PC-3 (cell line): ENCODE measurements at regions not wholly inside any gene's neighbourhood (a gene's known extent, or its start where the extent isn't known, plus 50 kb on each side); places are given as distances from the start of the nearest gene placed in this dataset.
A peak's percentile ranks its signal among the peaks of the same experiment; 100 is the strongest.

Experiments
- ATAC-seq: fragments of 200-7000 bp; cut with Tn5 transposase; 2 replicates; pipeline ENCODE4 v1.9.1; 2020; ENCODE audit warnings: mild to moderate bottlenecking, moderate library complexity
- BruUV-seq: library from RNA; stranded (reverse); fragments of 400-500 nt; replicated peaks from 2 replicates; lab custom pipeline; 2021; lab: Mats Ljungman, UMichigan
- CTCF ChIA-PET: fragments of 300-600 bp; sonication (Branson Sonifier 250); formaldehyde crosslinking; loops from one replicate; lab custom pipeline; 2022; ENCODE audit warnings: antibody characterized with exemption; lab: Charles Lee
- POLR2A ChIA-PET: fragments of 300-600 bp; sonication (Branson Sonifier 250); formaldehyde crosslinking; loops from one replicate; lab custom pipeline; 2022; ENCODE audit warnings: antibody characterized with exemption; ENCODE audit not compliant: unreplicated experiment; lab: Charles Lee
- DNase-seq: peaks from one replicate; pipeline ENCODE4 v3.0.0-alpha.2; 2015
- H2AFZ ChIP-seq: fragments of 300-600 bp; sonication (generic); 2 replicates; pipeline ENCODE4 v1.6.0; 2016; ENCODE audit warnings: antibody characterized with exemption, low read length
- H3F3A ChIP-seq: fragments of 300-600 bp; sonication (generic); one replicate; pipeline ENCODE4 v1.6.0; 2017; ENCODE audit warnings: antibody characterized with exemption, low read length, control low read depth, mild to moderate bottlenecking; ENCODE audit not compliant: unreplicated experiment
- H3K27ac ChIP-seq: fragments of 300-600 bp; sonication (generic); 2 replicates; pipeline ENCODE4 v1.5.1; 2016; ENCODE audit warnings: mild to moderate bottlenecking, low read length
- H3K27me3 ChIP-seq: fragments of 300-600 bp; sonication (generic); 2 replicates; pipeline ENCODE4 v1.6.1; 2016; ENCODE audit warnings: low read length, mixed read lengths
- H3K36me3 ChIP-seq: fragments of 300-600 bp; sonication (generic); 2 replicates; pipeline ENCODE4 v1.6.1; 2016; ENCODE audit warnings: low read depth, mixed run types, low read length, mixed read lengths
- H3K4me1 ChIP-seq: fragments of 300-600 bp; sonication (generic); 2 replicates; pipeline ENCODE4 v1.5.1; 2016; ENCODE audit warnings: low read length; ENCODE audit not compliant: insufficient read depth
- H3K4me2 ChIP-seq: fragments of 300-600 bp; sonication (generic); 2 replicates; pipeline ENCODE4 v1.6.0; 2016; ENCODE audit warnings: low read length
- H3K4me3 ChIP-seq: fragments of 300-600 bp; sonication (generic); 2 replicates; pipeline ENCODE4 v1.5.1; 2016; ENCODE audit warnings: mild to moderate bottlenecking, low read length, mixed read lengths
- H3K79me2 ChIP-seq: fragments of 300-600 bp; sonication (generic); 2 replicates; pipeline ENCODE4 v1.6.1; 2017; ENCODE audit warnings: low read length, mixed read lengths
- H3K9ac ChIP-seq: fragments of 300-600 bp; sonication (generic); 2 replicates; pipeline ENCODE4 v1.6.0; 2016; ENCODE audit warnings: mild to moderate bottlenecking, low read length
- H3K9me2 ChIP-seq: fragments of 300-600 bp; sonication (generic); replicated peaks from 2 replicates; pipeline ENCODE4 v1.6.1; 2016; ENCODE audit warnings: mixed run types, low read length, mixed read lengths
- H3K9me3 ChIP-seq: fragments of 300-600 bp; sonication (generic); 2 replicates; pipeline ENCODE4 v1.6.1; 2016; ENCODE audit warnings: low read length, mixed read lengths
- H4K20me1 ChIP-seq: fragments of 300-600 bp; sonication (generic); 2 replicates; pipeline ENCODE4 v1.6.1; 2016; ENCODE audit warnings: low read length, mixed read lengths
- CTCF ChIP-seq: fragments of 300-600 bp; sonication (generic); conservative IDR thresholded peaks from 2 replicates; pipeline ENCODE4 v1.5.1; 2017; ENCODE audit warnings: antibody characterized with exemption, low read depth, mild to moderate bottlenecking, low read length
- EZH2 ChIP-seq: fragments of 300-600 bp; sonication (generic); IDR thresholded peaks from one replicate; pipeline ENCODE4 v1.6.1; 2017; ENCODE audit warnings: antibody characterized with exemption, mild to moderate bottlenecking, low read length; ENCODE audit not compliant: unreplicated experiment
- EZH2phosphoT487 ChIP-seq: fragments of 300-600 bp; sonication (generic); IDR thresholded peaks from 2 replicates; pipeline ENCODE4 v1.6.1; 2018; ENCODE audit warnings: mild to moderate bottlenecking, antibody characterized with exemption, low read length, borderline replicate concordance
- intact Hi-C: fragments of 100-400 bp; cut with micrococcal nuclease; formaldehyde crosslinking; loops from 2 replicates; pipeline ENCODE4 v1.9.0; 2023

GRCh38 chr3:170734043-170734734 is 135.8 kb downstream of the RPL22L1 start:
- TF ChIP-seq EZH2 (no peak), CTCF (0 out of 2 replicates have a peak, but pooled peaks have one; percentile 15)
- ATAC-seq (no peak), DNase-seq (no peak)
- Histone ChIP-seq H3F3A (no peaks in the 10 kb centered on the region), H3K27ac (no peak overlapping the region), H3K4me3 (no peak overlapping the region), H3K27me3 (no peaks in the 10 kb centered on the region), H3K4me1 (peaks cover 13% of the 10 kb centered on the region), H3K9me3 (no peaks in the 10 kb centered on the region), H2AFZ (no peak overlapping the region), H3K9me2 (no peaks in the 10 kb centered on the region), H3K79me2 (no peaks in the 10 kb centered on the region), H4K20me1 (no peaks in the 10 kb centered on the region), H3K9ac (no peak overlapping the region), H3K4me2 (no peak overlapping the region), H3K36me3 (no peaks in the 10 kb centered on the region)
- ChIA-PET CTCF (no interaction called here), POLR2A (no interaction called here)
- no TSS peak for BruUV-seq
- intact Hi-C loops = no loop called here

- no peak overlapping the region for H3K4me2 ChIP-seq
- no peaks in the 10 kb centered on the region for H3K36me3 ChIP-seq
- TF ChIP-seq EZH2 (no peak), CTCF (no peak), EZH2phosphoT487 (no peak)
- H3K27me3 ChIP-seq = no peaks in the 10 kb centered on the region
- DNase-seq (no peak), ATAC-seq (no peak)
- CTCF ChIA-PET = no interaction called here
- POLR2A ChIA-PET = no interaction called here
- no peaks in the 10 kb centered on the region for H3K9me2 ChIP-seq
- H2AFZ ChIP-seq = no peak overlapping the region
- H4K20me1 ChIP-seq = no peaks in the 10 kb centered on the region
- H3K9me3 ChIP-seq = no peaks in the 10 kb centered on the region
- BruUV-seq = no TSS peak
- peaks cover 15% of the 10 kb centered on the region for H3K4me1 ChIP-seq
- no peak overlapping the region for H3K9ac ChIP-seq
- H3F3A ChIP-seq = no peaks in the 10 kb centered on the region
- no peak overlapping the region for H3K27ac ChIP-seq
- H3K79me2 ChIP-seq = no peaks in the 10 kb centered on the region; the same call in 1 of the 2 replicates
- H3K4me3 ChIP-seq = no peak overlapping the region
- intact Hi-C loops = no loop called here
These were observed 137.2 kb downstream of the RPL22L1 start for GRCh38 chr3:170732660-170733245.

- Histone ChIP-seq H3K4me3 (no peak overlapping the region), H4K20me1 (no peaks in the 10 kb centered on the region), H2AFZ (no peak overlapping the region), H3K27me3 (no peaks in the 10 kb centered on the region), H3K9me2 (no peaks in the 10 kb centered on the region), H3K4me1 (peaks cover 30% of the 10 kb centered on the region), H3K4me2 (no peak overlapping the region), H3K36me3 (no peaks in the 10 kb centered on the region), H3K9ac (no peak overlapping the region), H3K79me2 (no peaks in the 10 kb centered on the region; the same call in 1 of the 2 replicates), H3F3A (no peaks in the 10 kb centered on the region), H3K9me3 (no peaks in the 10 kb centered on the region), H3K27ac (no peak overlapping the region)
- TF ChIP-seq CTCF (no peak), EZH2phosphoT487 (no peak), EZH2 (no peak)
- intact Hi-C loops = no loop called here
- BruUV-seq = no TSS peak
- DNase-seq (no peak), ATAC-seq (no peak)
- CTCF ChIA-PET = no interaction called here
- POLR2A ChIA-PET = no interaction called here
These were observed 138.7 kb downstream of the RPL22L1 start for GRCh38 chr3:170731281-170731680.
